ENCODE measurements at regions not wholly inside any gene's neighbourhood (a gene's known extent, or its start where the extent isn't known, plus 50 kb on each side); places are given as distances from the start of the nearest gene placed in this dataset.

DNA sequence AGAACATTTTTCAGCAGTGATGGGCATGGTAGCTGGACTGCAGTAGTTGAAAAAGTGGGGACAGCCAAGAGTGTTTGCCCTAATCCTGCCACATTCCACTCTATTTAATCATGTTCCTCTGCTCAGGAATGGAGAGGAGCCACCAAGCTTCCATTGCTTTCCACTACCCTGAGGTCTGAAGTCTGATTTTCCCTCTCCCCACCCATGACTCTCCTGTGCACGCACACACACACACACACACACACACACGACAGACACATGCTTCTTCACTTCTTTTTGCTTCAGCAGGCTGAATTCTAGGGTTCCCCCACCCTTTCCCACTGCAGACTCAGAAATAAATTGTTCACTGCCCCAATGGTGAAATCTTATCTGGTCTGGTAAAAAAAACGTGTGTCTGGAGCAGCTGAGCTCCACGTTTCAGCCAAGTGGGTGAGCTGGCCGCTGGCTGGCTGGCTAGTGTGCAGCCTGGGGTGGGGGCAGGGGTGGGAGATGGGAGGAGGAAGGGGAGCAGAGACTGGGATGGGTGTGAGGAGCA, 142.7 kb upstream of the NALF2 start:
- TF ChIP-seq POLR2A (IDR thresholded peaks at IDR 0.05), result no peak
- TF ChIP-seq, protein P1, sequence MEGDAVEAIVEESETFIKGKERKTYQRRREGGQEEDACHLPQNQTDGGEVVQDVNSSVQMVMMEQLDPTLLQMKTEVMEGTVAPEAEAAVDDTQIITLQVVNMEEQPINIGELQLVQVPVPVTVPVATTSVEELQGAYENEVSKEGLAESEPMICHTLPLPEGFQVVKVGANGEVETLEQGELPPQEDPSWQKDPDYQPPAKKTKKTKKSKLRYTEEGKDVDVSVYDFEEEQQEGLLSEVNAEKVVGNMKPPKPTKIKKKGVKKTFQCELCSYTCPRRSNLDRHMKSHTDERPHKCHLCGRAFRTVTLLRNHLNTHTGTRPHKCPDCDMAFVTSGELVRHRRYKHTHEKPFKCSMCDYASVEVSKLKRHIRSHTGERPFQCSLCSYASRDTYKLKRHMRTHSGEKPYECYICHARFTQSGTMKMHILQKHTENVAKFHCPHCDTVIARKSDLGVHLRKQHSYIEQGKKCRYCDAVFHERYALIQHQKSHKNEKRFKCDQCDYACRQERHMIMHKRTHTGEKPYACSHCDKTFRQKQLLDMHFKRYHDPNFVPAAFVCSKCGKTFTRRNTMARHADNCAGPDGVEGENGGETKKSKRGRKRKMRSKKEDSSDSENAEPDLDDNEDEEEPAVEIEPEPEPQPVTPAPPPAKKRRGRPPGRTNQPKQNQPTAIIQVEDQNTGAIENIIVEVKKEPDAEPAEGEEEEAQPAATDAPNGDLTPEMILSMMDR (IDR thresholded peaks at IDR 0.05 in 8 of 11, conservative IDR thresholded peaks at IDR 0.05 in 3 of 11), result no peak
